Superior temporal gyrus (tissue), 1 donor: ENCODE measurements at regions not wholly inside any gene's neighbourhood (a gene's known extent, or its start where the extent isn't known, plus 50 kb on each side); places are given as distances from the start of the nearest gene placed in this dataset.
"Not testable (repeated sequence)": the region's sequence is repeated elsewhere in the genome, so short reads cannot be mapped to it uniquely, and the experiment has no call there.

Experiments
- DNase-seq: peaks from one replicate; pipeline ENCODE4 v3.0.0-alpha.2; 2016; ENCODE audit errors: extremely low spot score

DNA sequence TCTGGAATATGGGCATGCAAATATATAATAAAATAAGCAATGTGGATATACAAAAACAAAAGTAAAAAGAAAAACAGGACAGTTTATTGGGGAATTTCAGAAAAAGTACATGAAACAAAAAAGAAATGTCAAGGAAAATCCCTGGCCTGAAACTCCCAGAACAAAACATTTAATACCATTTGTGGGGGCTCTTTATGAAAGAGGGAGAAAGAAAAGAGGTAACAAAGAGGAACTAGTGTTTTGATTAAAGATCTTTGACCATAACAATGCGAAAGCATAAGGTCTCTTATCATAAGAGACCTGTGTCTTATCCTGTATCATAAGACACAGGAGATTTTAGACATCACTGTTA is 88.6 kb upstream of the ARID1B start:
- DNase-seq = no peak

DNA sequence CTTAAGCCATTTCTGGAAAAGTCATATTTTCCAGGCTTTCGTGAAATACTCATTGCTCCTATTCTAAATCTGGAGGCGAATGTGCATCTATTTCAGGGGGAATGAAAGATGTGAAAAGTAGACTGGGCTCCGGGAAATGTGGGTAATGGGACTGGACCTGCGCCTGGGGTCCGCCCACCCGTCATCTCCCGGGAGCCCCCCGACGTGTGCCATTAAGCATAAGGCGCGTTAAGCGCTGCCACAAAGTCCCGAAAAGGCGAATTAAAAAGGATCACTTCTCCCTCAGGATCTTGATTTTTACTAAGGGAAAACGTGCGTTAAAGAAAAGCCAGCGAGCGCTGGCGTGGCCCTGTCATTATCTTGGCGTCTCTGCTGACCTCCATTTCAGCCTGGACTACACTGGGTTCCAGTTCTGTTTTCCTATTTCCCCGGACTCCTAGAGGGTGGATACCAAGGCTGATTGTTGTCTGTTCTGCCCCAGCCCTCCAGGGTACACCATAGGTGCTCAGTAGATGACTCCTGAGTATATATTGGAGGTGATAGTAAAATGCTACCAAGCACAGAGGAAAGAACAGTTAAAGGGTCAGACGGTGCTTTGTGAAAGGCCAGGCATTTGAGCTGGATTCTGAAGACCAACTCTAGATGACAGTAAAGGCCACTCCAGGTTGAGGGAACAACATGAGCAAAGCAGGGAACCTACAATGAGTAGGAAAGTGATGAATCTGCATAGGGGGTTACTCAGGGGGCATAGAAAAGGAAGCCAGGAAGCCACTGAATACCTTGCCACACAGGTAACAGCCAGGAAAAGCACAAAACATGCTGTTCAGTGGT is 89.2 kb upstream of the ARID1B start:
- DNase-seq = peak; percentile 80

- DNase-seq = peak; percentile 84
Measured at GRCh38 chr6:156686995-156687788, 90.0 kb upstream of the ARID1B start.

DNA sequence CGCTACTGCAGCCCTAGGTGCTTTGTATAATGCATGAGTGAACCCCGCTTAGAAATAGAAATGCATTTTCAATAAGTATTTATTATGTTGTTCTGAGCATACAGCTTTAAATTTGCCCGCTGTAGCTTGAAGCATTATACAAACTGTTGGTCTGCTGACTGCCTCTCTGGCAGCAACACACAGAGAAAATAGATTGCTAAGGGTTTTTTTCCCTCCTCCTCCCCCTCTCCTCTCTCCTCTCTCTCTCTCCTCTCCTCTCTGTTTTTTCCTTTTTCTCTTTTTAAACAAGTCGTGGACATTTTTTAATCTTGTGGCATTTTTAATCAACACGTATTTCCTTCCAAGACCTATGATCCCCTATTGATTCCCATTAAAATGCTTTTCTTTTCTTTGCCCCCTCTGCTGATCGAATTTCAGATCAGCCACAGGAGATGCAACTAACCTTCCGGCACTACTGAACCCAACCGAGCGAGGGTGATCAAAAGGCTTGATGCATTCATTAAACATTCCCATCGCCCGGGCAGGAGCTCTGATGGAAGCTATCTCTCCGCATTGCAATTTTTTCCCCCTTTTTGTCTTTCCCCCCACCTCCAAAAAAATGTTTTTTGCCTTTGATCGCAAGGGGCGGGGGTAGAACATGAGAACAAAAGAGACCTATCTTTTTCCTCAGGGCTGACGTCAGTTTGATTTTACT is 90.7 kb upstream of the ARID1B start:
- DNase-seq = peak; percentile 90

- DNase-seq = no peak
Measured at GRCh38 chr6:156685823-156686222, 91.4 kb upstream of the ARID1B start.

DNA sequence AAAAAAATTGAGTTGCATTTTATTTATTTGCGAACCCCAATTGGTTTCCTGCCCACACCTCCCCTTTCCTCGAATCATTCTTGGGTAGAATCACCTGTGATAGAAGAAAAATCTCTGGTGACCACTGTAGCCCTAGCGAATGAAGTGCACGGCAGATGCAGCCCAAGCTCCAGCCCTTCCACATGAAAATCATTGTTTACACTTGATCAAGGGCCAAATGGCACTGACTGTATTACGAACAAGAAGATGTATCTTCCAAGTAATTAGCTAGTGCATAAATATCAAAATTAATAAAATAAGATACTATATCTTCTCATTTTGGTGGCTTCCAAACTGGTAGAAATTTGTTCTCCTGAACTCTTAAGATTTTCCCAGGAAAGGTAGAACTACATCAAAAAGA is 93.4 kb upstream of the ARID1B start:
- no peak for DNase-seq

- DNase-seq = no peak
Measured at GRCh38 chr6:156676721-156677120, 100.5 kb upstream of the ARID1B start.

DNA sequence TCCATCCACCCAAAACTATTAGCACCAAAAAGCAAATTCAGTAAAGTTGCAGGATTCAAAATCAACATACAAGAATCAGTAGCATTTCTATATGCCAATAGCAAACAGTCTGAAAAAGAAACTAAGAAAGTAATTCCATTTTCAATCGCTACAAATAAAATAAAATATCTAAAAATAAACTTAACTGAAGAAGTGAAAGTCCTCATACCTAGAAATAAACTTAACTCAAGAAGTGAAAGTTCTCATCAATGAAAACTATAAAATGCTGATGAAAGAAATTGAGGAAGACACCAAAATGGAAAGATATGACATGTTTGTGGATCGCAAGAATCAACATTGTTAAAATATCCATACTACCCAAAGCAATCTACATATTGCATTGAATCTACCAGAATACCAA is 103.0 kb upstream of the ARID1B start:
- no peak for DNase-seq

- DNase-seq = not testable (repeated sequence)
Measured at GRCh38 chr6:156670097-156670496, 107.1 kb upstream of the ARID1B start.

DNA sequence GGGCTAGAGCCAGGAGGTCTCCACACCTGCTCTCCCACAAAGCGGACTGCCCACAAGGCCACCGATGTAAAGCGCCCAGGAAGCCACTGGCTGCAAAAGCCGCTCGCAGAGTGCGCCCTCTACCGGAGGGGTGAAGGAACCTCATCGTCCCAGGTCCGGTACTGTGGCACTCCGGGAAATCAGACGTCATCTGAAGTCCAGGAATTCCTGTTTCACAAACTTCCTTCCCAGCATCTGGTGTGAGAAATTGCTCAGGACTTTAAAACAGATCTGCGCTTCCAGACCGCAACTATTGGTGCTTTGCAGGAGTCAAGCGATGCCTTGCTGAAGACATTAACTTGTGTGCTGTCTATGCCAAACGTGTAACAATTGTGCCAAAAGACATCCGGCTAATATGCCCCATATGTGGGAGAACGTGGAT is 115.1 kb upstream of the ARID1B start:
- DNase-seq = no peak

DNA sequence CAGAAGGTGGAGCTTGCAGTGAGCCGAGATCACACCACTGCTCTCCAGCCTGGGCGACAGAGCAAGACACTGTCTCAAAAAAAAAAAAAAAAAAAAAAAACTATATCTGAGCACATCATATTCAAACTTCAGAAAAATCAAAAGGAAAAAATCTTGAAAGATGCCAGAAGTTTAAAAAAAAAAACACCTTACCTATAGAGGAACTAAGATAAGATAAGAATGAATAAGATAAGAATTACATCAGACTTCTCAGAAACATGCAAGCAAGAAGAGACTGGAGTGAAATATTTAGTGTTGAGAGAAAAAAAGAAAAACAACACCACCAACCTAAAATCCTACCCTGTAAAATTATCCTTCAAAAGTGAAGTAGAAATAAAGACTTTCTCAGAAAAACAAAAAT is 116.8 kb upstream of the ARID1B start:
- no peak for DNase-seq

- no peak for DNase-seq
Measured at GRCh38 chr6:156659822-156660198, 117.4 kb upstream of the ARID1B start.

DNA sequence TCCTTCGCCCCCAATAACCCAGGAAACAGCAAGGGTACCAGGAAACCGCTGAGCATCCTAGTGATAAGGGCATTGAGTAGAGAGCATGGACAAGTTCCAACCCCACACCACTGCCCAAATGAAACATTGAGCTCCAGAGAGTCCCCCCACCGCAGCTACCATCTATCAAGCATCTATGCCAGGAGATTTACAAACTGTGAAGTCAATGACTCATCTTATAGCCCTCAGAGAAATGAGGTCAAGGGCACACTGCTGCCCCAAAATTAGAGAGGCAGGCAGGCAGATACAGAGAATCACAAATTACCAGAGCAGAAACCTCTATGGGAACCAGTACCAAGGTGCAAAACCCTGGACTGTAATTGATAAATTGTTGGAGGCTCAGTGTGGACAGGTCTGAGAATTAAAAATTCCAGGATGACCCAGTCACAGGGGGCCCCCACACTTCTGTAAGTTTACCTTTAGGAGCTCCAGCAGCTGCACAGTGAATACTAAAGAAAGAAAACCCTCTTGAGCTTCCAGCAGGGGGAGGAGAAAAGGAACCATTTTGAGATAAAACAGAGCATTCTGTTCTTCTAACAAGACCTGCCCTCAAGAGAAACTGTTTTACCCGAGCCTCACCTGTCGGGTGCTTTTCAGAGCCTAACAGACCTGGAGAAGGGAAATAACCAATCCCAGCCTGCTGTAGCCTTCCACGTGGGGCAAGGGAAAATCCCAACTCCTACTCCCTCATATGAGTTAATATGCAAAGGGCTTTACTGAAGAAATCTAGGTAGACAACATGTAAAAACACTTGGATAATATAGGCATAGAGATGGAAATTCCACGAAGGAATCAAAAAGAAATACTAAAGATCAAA is 118.0 kb upstream of the ARID1B start:
- DNase-seq = no peak

DNA sequence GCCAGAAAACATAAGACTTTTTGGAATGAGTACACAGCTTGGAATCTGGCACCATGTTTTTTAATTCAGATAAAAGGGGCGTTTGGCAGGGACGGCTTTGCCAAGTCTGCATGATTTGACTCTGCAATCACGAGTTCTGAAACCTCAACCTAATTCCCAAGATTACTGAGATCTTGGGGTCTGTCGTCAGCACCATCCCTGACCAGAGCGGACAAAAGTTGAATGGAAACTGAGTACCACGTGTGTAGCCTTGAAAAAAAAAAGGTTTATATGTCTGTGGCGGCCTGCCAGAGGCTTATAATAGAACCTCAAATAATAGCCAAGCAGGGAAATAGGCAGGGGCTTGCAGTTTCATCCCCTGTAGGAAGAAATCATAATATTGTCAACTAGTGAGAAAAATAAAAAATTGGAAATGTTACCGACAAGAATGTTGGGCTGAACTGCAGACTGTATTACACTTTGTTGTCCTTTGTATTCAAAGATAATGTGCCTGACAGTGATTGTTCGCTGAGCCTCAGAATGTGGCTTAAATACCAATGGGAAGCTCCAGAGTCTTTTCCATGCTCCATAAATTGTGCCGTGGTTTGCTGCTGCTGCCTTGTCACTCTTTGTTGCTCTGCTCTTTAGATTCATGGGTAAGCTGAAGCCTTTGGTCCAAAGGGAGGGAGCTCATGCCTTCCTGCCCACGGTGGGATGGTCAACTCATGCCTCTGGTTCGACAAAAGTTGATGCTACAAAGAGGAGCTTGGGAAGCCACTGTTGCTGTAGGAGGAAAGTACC is 118.8 kb upstream of the ARID1B start:
- no peak for DNase-seq

DNA sequence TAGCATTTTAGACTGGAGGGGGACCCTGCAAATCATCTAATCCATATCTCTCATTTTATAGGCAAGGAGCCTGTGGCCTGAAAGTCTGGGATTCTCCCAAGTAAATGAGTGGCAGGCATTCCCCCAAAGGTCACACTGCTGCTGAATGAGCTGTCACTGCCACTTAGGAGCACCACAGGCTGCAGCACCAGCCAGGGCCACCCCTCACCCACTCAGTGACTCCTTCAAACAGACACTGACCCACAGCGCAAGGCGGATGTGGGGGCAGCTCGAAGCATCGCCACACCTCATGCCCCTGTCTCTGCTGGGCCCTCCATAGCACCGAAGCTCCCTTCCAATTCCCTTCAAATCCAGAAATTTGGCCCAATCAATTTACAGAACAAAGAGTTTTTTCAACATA is 119.9 kb upstream of the ARID1B start:
- no peak for DNase-seq

DNA sequence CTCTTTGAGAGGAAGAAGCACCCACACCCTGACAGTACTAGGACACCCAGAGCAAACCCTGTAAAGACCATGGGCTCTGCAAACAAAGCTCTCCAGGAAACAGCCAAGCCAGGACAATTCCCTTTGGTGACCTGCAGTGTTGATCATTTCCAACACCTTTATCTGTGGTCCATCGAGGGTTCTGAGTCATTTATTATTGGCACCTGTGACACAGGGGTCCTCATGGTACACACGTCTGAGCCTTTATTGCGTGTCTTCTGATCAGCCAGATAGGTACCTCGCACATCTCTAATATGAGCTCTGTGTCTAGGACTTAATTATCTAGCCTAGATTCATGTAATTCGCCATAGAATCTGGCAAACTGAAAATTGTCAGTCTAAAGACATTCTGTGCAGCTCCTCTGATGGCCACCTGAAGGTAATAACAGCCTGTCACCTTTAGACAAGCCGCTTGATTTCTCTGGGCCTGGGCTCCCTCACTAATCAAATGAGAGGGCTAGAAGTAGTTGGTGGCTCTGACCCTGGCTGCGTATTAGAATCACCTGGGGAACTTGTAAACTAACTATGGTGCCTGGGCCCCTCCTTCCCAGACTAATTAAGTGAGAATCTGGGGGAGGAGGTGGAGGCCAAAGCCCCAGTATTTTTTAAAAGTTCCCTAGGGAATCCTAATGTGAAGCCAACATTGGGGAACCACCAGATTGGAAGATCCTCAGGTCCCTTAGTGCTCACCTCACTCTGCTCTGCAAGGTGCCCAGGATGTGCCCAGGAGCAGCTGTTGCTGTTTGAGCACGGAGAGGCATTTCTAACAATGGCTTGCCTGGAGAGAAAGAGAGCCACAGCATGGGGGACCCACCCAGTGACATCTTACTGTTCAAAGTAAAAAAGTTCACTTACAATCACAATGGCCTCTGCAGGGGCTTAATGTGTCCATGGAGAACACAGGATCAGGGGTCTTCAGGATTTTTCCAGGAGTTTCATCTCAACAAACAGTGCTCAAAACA is 122.0 kb upstream of the ARID1B start:
- DNase-seq = no peak

DNA sequence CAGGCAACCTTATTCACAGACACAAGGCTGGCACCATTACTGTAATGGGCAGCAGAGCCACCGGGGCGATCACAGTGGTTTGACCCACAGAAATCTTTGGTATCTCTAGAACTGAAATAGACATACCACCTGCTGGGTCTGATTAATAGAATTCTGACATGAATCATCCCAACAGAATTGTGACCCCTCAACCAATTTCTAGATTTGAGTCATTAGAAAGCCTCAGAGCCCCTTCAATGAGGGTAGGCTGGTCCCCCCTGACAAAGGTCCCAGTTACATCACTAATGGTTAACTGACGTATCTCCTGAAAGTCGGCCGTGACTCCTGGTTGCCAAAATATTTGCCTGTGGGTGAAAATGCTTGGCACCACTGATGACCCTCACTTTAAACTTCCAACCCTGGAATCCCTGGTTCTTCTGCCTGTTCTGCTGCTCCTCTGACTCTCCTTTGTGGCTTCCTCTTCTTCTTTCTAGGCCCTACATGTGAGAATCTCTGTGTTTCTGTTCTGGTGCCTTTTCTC is 124.9 kb upstream of the ARID1B start:
- DNase-seq = no peak

GRCh38 chr6:156651486-156651885 is 125.7 kb upstream of the ARID1B start:
- DNase-seq = no peak

GRCh38 chr6:156650896-156651390 is 126.2 kb upstream of the ARID1B start:
- no peak for DNase-seq
